Right lobe of liver (tissue), 6 donors: ENCODE measurements at regions not wholly inside any gene's neighbourhood (a gene's known extent, or its start where the extent isn't known, plus 50 kb on each side); places are given as distances from the start of the nearest gene placed in this dataset.
"Not testable (repeated sequence)": the region's sequence is repeated elsewhere in the genome, so short reads cannot be mapped to it uniquely, and the experiment has no call there.

Experiments
- ATAC-seq, 4 donors: fragments of 200-7000 bp; cut with Tn5 transposase; one replicate each; pipeline ENCODE4 v1.9.1; 2020; ENCODE audit warnings: mild to moderate bottlenecking in 4 of 4, moderate library complexity in 4 of 4
- DNase-seq, 3 donors: peaks; one replicate each; pipeline ENCODE4 v3.0.0-alpha.2; 2020
- H3K27ac ChIP-seq, 3 donors: fragments of 200-600 bp; one replicate each; pipeline ENCODE4 v1.8.0; 2022
- H3K27me3 ChIP-seq, 2 donors: fragments of 200-600 bp; one replicate each; pipeline ENCODE4 v1.8.0; 2022
- H3K36me3 ChIP-seq, 4 donors: fragments of 200-600 bp; sonication (generic) in 1 of 4; one replicate each; pipeline versions ENCODE4 v1.5.1 to v1.8.0; 2017 to 2022; ENCODE audit warnings: control low read depth in 1 of 4
- H3K4me1 ChIP-seq, 4 donors: fragments of 200-600 bp; sonication (generic) in 1 of 4; one replicate each; pipeline versions ENCODE4 v1.5.1 to v1.8.0; 2017 to 2022; ENCODE audit warnings: control low read depth in 1 of 4
- H3K4me3 ChIP-seq, 3 donors: fragments of 200-600 bp; one replicate each; pipeline ENCODE4 v1.8.0; 2022
- H3K9me3 ChIP-seq, 4 donors: fragments of 200-600 bp; sonication (generic) in 1 of 4; one replicate each; pipeline versions ENCODE4 v1.5.1 to v1.8.0; 2017 to 2022; ENCODE audit warnings: control low read depth in 1 of 4
- POLR2A ChIP-seq: fragments of 450-650 bp; IDR thresholded peaks from one replicate; pipeline ENCODE4 v1.6.1; 2017; ENCODE audit warnings: antibody characterized with exemption, mild to moderate bottlenecking
- WGBS: methylation state at CpG from one replicate; pipeline ENCODE4 v1.1.6; 2018; ENCODE audit warnings: low coverage, low lambda C conversion rate; ENCODE audit not compliant: insufficient coverage; ENCODE audit errors: missing lambda C conversion rate; 5-methylcytosine and 5-hydroxymethylcytosine counted together
- intact Hi-C, 2 donors: fragments of 100-400 bp; cut with DNase I; formaldehyde crosslinking; loops; one replicate each; pipeline versions ENCODE4 v1.11.2 to v1.14.1; 2022
- TF ChIP-seq, protein P1 (sequence below), 4 donors: fragments of 200-600 bp in 3 of 4; fragments of 450-650 bp in 1 of 4; IDR thresholded peaks; one replicate each; pipeline versions ENCODE4 v1.5.1 to v1.8.0; 2016 to 2022; ENCODE audit warnings: antibody characterized with exemption in 4 of 4, mild to moderate bottlenecking in 2 of 4
- donor health status: DM: no; HTN: yes; CAD: no.
- donor health status: DM: no; HTN: no; CAD: no.
- donor health status: DM: no; HTN: no; CAD: no.
- donor health status: DM: no; HTN: yes; CAD: no.
- donor health status: DM: no; HTN: yes; CAD: no.

DNA sequence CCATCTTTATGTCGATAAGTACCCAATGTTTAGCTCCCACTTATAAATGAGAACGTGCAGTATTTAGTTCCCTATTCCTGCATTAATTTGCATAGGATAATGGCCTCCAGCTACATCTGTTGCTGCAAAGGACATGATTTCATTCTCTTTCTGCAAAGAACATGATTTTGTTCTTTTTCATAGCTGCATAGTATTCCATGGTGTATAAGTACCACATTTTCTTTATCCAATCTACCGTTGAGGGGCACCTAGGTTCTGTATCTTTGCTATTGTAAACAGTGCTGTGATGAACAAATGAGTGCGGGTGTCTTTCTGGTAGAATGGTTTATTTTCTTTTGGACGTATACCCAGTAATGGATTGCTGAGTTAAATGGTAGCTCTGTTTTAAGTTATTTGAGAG, 63.0 kb downstream of the HLX start:
- WGBS = 80% methylated on average over 3 of the region's 5 CpGs
- Histone ChIP-seq H3K4me1 (no peaks in the 10 kb centered on the region), H3K27ac (no peak overlapping the region), H3K36me3 (no peaks in the 10 kb centered on the region), H3K27me3 (no peaks in the 10 kb centered on the region), H3K9me3 (no peaks in the 10 kb centered on the region), H3K4me3 (no peak overlapping the region)
- no peak for DNase-seq
- intact Hi-C loops = no loop called here
- no peak for ATAC-seq
- TF ChIP-seq, protein P1, sequence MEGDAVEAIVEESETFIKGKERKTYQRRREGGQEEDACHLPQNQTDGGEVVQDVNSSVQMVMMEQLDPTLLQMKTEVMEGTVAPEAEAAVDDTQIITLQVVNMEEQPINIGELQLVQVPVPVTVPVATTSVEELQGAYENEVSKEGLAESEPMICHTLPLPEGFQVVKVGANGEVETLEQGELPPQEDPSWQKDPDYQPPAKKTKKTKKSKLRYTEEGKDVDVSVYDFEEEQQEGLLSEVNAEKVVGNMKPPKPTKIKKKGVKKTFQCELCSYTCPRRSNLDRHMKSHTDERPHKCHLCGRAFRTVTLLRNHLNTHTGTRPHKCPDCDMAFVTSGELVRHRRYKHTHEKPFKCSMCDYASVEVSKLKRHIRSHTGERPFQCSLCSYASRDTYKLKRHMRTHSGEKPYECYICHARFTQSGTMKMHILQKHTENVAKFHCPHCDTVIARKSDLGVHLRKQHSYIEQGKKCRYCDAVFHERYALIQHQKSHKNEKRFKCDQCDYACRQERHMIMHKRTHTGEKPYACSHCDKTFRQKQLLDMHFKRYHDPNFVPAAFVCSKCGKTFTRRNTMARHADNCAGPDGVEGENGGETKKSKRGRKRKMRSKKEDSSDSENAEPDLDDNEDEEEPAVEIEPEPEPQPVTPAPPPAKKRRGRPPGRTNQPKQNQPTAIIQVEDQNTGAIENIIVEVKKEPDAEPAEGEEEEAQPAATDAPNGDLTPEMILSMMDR (IDR thresholded peaks at IDR 0.05) = no peak
- no peak for TF ChIP-seq POLR2A

- H3K4me3 ChIP-seq, H3K36me3 ChIP-seq, H3K9me3 ChIP-seq, intact Hi-C loops, ATAC-seq, H3K27me3 ChIP-seq, DNase-seq, H3K27ac ChIP-seq, H3K4me1 ChIP-seq: not testable (repeated sequence)
- 80% methylated on average over 2 of the region's 2 CpGs for WGBS
These were observed 63.7 kb downstream of the HLX start for GRCh38 chr1:220942914-220943313.

DNA sequence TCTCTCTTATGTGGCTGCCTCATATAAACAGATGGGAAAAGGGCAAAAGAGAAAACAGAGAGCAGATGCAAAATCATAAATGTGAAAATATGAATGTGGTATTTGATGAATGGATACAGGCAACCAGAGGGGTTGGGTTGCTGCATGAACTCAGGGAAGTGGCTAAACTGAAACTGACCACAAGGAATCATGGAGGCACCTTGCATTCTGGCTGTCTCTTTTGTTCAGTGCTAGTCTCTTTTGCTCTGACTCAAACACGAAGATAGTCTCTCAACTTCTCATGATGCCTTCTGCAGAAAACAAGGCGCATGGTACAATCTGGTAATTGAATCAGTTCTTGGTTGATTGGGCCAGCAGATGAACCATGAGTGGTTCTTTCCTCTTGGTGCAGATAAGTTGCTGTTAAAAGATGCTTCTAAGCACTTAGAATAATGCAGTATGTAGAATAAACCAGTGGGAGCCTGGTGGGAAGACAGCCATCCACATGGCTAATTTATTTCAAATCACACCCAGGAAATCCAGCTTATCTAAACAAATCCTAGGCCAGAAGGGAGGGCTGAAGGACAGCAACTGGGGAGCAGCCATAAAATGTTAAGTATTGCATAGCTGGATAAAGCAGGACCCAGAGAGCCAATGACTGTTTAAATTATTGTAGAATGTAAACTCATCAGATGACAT, 64.2 kb downstream of the HLX start:
- intact Hi-C loops = no loop called here
- 18% methylated on average over 2 of the region's 2 CpGs for WGBS
- TF ChIP-seq, protein P1 (IDR thresholded peaks at IDR 0.05) = no peak
- no peak for TF ChIP-seq POLR2A
- ATAC-seq (no peak), DNase-seq (no peak)
- no peaks in the 10 kb centered on the region for H3K27me3 ChIP-seq
- no peaks in the 10 kb centered on the region for H3K36me3 ChIP-seq
- no peak overlapping the region for H3K4me3 ChIP-seq
- no peak overlapping the region for H3K27ac ChIP-seq
- H3K4me1 ChIP-seq = no peaks in the 10 kb centered on the region
- no peaks in the 10 kb centered on the region for H3K9me3 ChIP-seq

GRCh38 chr1:220950576-220950975, 71.3 kb downstream of the HLX start:
- Histone ChIP-seq H3K27me3 (no peaks in the 10 kb centered on the region), H3K36me3 (no peaks in the 10 kb centered on the region), H3K4me3 (no peak overlapping the region), H3K4me1 (no peaks in the 10 kb centered on the region), H3K9me3 (no peaks in the 10 kb centered on the region), H3K27ac (no peak overlapping the region)
- intact Hi-C loops = no loop called here
- DNase-seq (no peak), ATAC-seq (no peak)
- no peak for TF ChIP-seq POLR2A
- TF ChIP-seq, protein P1 (IDR thresholded peaks at IDR 0.05) = no peak

DNA sequence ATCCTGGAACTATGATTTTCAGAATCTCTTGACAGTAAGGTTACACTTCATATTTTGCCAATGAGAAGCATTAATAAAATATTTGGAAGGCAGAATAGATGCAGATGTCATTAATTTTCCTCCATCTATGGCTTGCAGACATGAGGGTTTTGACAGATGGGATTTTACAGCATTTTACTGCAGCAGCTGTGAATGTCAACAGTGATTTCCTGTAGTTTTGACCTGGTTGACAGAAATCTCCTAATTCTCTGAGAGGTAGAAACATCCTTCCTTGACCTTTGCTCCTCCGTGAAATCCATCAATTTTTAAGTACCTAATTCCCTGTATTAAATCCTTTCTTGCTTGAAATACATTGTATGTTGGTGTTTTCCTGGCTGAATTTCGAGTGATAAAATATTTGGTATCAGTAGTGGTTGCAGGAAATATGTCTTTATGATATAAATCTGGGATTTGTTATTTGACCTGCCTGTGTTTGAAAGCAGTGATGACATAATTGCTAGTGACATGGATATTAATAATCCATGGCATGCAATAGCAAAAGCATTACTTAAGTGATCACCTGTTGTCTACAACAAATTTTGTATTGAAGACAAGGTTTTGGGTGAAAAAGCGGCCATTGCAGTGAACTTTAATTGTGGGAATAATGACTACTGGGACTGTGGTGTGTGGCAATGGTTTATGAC, 73.9 kb downstream of the HLX start:
- no peak overlapping the region for H3K27ac ChIP-seq
- no peaks in the 10 kb centered on the region for H3K36me3 ChIP-seq
- no peak overlapping the region for H3K4me3 ChIP-seq
- TF ChIP-seq, protein P1 (IDR thresholded peaks at IDR 0.05) = no peak
- TF ChIP-seq POLR2A = no peak
- intact Hi-C loops = no loop called here
- H3K4me1 ChIP-seq = peaks cover 0 to 2% (median 0%) of the 10 kb centered on the region in 4 donors
- no peak for ATAC-seq
- WGBS = 35% methylated on average over 3 of the region's 3 CpGs
- H3K9me3 ChIP-seq = no peaks in the 10 kb centered on the region
- DNase-seq = no peak
- no peaks in the 10 kb centered on the region for H3K27me3 ChIP-seq
